NCI-H187 (cell line): ENCODE measurements at regions not wholly inside any gene's neighbourhood (a gene's known extent, or its start where the extent isn't known, plus 50 kb on each side); places are given as distances from the start of the nearest gene placed in this dataset.

ENCODE experiments used
- DNase-seq, 2 experiments: peaks; one replicate each; lab custom pipeline; 2025; lab: John Stamatoyannopoulos, UW

GRCh38 chr6:106771822-106772221 is 142.4 kb downstream of the QRSL1 start:
- DNase-seq: no peak

- DNase-seq: no peak
Measured at GRCh38 chr6:106770663-106771062, 141.3 kb downstream of the QRSL1 start.

GRCh38 chr6:106770081-106770480 is 140.7 kb downstream of the QRSL1 start:
- DNase-seq: no peak

GRCh38 chr6:106767271-106767670 is 137.9 kb downstream of the QRSL1 start:
- DNase-seq: no peak

GRCh38 chr6:106766201-106766600 is 136.8 kb downstream of the QRSL1 start:
- DNase-seq: no peak

GRCh38 chr6:106765496-106765895 is 136.1 kb downstream of the QRSL1 start:
- DNase-seq: no peak

- DNase-seq: no peak
Measured at GRCh38 chr6:106764353-106764980, 135.1 kb downstream of the QRSL1 start.

- no peak for DNase-seq
Measured at GRCh38 chr6:106763361-106763760, 134.0 kb downstream of the QRSL1 start.

GRCh38 chr6:106761160-106761559 is 131.8 kb downstream of the QRSL1 start:
- DNase-seq: no peak

- DNase-seq: no peak
Measured at GRCh38 chr6:106759112-106759511, 129.7 kb downstream of the QRSL1 start.

- no peak for DNase-seq
Measured at GRCh38 chr6:106757722-106758467, 128.5 kb downstream of the QRSL1 start.

- DNase-seq: no peak
Measured at GRCh38 chr6:106757267-106757666, 127.9 kb downstream of the QRSL1 start.

GRCh38 chr6:106754215-106754614 is 124.8 kb downstream of the QRSL1 start:
- DNase-seq: no peak

- DNase-seq: no peak
Measured at GRCh38 chr6:106752641-106753040, 123.3 kb downstream of the QRSL1 start.

- no peak for DNase-seq
Measured at GRCh38 chr6:106751501-106752252, 122.3 kb downstream of the QRSL1 start.

GRCh38 chr6:106750946-106751345 is 121.6 kb downstream of the QRSL1 start:
- DNase-seq: no peak

- peak in 1 of 2 experiments; percentile 21 for DNase-seq
Measured at GRCh38 chr6:106750142-106750918, 121.0 kb downstream of the QRSL1 start.

- DNase-seq: peak in 1 of 2 experiments; percentile 35
Measured at GRCh38 chr6:106749609-106750008, 120.2 kb downstream of the QRSL1 start.

GRCh38 chr6:106748547-106749207 is 119.3 kb downstream of the QRSL1 start:
- no peak for DNase-seq

- no peak for DNase-seq
Measured at GRCh38 chr6:106747139-106747538, 117.8 kb downstream of the QRSL1 start.

GRCh38 chr6:106746652-106747051 is 117.3 kb downstream of the QRSL1 start:
- DNase-seq: no peak
